ENCODE measurements at regions not wholly inside any gene's neighbourhood (a gene's known extent, or its start where the extent isn't known, plus 50 kb on each side); places are given as distances from the start of the nearest gene placed in this dataset.
A peak's percentile ranks its signal among the peaks of the same experiment; 100 is the strongest.

- DNase-seq, result no peak
These were observed 333.7 kb upstream of the PROK2 start for GRCh38 chr3:72118628-72119027.

GRCh38 chr3:72116226-72116625 is 331.3 kb upstream of the PROK2 start:
- no peak for DNase-seq

DNA sequence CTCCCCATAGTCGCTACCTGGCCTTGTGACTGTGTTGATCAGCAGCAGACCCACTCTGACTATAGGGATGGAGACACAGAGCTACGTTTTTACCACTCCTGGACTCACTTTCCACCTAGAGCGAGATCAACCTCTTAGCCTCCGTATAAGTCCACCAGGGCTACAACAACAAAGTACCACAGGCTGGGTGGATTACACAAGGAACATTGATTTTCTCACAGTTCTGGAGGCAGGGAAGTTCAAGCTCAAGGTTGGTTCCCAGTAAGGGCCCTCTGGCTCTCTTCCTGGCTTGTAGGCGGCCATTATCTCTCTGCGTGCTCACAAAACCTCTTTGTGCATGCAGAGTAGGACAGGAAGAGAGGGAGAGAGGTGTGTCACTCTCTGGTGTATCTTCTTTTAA is 330.4 kb upstream of the PROK2 start:
- DNase-seq, result no peak

DNA sequence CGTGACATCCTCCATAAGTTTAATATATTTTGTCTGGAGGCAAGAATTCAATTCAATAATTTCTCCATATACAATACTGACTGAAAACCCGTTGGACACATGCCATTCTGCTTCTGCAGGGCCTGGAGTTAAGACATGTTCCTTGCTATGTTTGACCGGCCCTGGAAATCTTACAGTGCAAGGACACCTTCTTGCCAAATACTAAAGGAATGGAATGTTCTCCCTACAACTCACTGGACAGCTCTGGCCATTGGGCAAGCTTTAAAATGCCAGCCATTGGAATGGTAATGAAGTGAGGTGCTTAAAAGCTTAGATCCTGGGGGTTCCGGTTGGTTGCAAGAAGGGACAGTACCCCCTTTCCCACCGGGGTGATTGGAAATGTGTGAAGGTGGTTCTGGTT is 329.8 kb upstream of the PROK2 start:
- no peak for DNase-seq

GRCh38 chr3:72113964-72114363 is 329.0 kb upstream of the PROK2 start:
- DNase-seq, result no peak

DNA sequence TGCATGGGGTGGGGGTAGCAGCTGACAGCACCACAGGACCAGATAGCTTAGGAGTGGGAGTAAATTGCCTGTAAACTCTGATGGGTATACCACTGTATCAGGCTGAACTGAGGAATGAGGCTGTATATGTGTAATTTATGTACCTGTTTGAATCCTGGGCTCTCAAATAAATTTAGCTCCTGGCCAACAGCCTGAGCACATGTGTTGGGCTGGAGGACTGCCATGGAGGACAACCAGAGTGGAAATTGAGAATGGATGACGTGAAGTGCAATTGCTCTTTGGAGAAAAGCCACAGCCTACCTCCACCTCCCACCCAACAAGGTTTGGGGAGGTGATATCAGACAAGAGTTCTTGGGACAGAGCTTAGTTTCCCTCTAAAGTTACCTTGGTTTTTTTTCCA is 328.6 kb upstream of the PROK2 start:
- no peak for DNase-seq

DNA sequence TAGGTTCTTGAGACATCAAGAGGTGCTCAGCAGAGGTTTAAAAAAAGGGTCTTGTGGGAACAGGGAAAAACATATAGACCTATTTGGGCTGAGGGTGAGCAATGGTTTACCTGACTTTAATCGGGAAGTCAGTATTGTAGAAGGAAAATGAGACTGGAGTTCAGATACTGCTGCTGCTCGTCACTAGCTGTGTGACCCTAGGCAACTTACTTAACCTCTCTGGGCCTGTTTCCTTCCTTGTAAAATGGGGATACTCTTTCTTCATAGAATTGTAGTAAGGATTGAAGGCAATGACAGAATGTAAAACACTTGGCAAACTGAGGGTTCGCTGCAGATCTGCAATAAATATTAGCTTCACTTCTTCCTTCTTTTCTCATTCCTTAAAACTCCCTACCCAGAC is 327.5 kb upstream of the PROK2 start:
- DNase-seq, result no peak

DNA sequence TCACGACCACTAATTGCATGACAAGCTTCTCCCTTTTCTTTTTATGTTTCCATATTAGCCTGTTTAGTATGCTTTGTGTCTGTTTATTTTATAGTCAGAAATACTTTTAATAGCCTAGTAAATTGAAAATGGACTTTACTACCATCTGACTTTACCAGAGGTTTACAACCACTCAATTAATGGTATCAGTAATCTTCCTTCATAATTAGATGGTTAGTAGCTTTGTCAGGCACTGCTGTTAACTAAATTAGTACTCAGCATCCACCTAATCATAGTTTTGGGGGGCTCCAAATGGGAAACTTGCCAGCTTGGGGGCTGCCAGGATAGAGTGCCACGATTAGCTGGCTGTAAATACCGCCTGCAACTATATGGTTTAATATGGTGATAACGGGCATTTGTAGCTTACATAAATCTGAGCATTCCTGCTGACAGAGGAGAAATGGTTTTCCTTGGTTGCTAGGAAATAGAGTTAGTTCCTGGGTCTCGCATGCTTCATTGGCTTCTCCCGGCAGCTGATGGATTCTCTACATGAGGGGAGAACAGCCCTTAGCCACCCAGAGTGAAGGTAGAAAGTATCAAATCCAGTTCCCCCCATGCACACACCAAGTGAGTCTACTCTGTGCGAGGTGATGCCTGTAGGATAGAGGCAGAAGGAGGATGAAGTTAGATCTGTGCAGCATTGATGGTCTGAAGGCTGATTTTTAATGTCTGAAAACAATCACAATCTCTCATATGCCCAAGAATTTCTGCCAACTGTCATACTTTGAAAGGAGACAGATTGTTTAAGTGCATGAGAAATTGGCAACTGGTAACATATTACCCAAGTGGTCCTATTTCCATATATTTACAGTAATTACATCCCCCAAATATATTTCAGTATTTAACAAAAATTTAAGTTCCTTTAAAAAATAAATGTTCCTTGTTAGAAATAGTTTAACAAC is 326.6 kb upstream of the PROK2 start:
- no peak for DNase-seq

- no peak for DNase-seq
These were observed 324.6 kb upstream of the PROK2 start for GRCh38 chr3:72109327-72110259.

DNA sequence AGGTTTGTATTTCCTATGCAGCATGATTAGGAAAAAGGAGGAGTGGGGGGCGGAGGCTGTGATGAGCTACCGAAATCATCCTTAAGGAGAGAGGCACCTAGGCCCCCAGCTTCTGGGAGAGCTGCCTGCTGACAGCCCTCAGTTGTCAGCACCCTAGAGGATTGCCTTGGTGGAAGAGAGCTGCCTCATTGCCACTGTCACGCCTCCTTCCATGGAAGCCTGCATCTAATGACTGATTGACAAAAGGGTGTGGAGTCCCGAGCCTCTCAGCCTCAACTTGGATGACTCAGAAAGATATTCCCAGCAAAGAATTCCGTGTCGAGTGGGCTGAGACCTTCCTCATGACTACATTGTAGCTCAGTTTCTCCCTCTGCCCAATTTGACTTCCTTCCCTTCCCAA is 320.4 kb upstream of the PROK2 start:
- no peak for DNase-seq

GRCh38 chr3:72102112-72102616 is 317.2 kb upstream of the PROK2 start:
- no peak for DNase-seq

GRCh38 chr3:72101494-72101893 is 316.5 kb upstream of the PROK2 start:
- DNase-seq, result no peak

DNA sequence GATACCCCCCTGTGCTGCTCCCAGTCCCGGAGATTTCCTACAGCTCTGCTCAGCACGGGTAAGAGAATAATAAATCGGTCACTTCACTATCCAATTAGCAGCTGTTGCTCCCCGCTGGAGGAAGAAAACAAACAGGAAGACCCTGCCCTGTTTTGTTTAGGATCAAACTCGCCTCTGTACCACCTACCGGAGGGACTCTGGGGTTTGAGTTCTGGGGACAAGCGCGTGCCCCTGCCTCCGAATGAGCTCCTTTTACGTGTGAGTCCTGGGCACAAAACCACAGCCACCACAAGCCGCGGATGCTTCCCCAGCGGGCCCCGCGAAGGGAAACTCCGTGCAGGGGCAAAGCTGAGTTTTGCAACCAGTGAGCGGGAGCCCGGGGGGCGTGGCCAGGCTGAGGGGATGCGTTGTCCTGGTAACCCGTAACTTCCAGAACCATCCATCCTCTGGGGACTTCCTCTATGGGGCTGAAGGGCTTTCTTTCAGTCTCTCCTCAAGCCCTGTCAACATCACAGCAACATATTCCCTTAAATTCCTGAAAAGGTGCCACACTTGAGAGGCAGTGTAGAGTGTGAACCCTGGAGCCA is 315.7 kb upstream of the PROK2 start:
- DNase-seq, result peak; percentile 93

- no peak for DNase-seq
These were observed 315.1 kb upstream of the PROK2 start for GRCh38 chr3:72100080-72100511.

GRCh38 chr3:72099326-72100079 is 314.6 kb upstream of the PROK2 start:
- DNase-seq, result no peak

DNA sequence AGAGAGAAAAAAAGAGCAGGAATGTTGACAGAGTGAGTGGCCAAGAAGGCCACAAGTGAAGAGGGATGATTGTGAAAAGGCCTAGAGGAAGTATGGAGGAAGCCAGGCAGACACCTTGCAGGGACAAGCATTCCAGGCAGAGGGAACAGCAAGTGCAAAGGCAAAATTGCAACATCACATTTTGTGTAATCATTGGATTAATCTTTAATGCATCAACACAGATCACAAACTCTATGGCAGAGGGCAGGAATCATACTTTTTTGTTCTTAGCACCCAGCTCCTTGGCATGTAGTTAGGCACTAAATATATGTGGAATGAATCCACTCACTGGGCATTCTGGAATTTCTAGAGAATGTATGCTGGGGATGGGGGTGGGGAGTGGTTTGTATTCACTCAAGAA is 312.1 kb upstream of the PROK2 start:
- no peak for DNase-seq

DNA sequence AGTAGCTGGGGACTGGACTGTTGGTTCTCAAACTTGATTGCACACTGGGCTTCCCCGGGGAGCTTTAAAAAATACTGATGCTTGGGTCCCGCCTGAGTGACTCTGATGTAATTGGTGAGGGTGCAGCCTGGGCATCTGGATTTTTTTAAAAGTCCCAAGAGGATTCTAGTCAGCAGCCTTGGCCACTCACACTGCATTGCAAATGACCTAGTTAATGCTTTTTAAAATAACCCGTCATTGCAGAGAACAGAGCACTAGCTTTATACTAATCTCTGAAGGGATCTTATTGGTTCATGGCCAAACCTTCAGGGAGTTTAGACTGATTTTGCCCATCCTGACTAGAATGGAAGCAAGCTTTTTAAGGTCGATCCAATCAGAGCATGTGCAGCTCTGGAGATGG is 310.6 kb upstream of the PROK2 start:
- no peak for DNase-seq

DNA sequence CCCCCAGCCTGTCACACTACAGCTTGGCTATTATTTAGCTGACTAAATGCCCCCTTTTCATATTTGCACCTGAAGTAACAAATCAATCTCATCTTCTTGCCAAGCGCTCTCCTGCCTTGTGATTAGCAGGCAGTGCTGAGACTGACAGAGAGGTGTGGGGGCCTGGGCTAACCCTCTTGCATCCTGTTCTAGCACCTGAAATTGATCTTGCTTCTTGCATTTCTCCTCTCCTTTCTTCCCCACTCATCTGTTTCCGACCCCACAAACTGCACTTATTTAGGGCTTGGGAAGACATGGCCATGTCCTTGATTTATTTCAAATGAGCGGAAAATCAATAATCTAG is 309.0 kb upstream of the PROK2 start:
- no peak for DNase-seq

GRCh38 chr3:72093270-72093991 is 308.5 kb upstream of the PROK2 start:
- DNase-seq, result no peak

- DNase-seq, result no peak
These were observed 307.8 kb upstream of the PROK2 start for GRCh38 chr3:72092778-72093177.

DNA sequence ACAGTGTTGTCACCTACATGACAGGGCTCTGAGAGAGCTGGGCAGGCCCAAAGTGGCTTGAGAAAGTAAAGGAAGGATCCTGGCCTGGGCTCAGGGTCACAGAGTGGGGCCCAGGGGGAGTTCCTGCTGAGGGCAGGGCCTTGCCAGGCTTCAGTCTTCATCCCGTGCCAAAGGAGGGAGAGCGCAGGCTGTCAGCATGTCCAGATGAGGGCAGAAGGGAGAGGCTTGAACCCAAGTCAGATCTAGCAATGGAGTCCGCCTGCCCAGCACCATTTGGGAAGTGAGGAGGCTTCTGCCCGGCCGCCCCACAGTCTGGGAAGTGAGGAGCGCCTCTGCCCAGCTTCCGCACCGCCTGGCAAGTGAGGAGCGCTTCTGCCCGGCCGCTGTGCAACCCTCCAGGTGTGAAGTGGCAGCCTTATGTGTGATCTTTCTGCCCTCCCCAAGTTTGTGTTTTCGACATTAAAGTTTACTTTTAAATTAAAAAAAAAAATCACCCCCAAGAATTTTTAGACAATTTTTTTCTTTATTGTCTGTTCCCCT is 303.6 kb upstream of the PROK2 start:
- no peak for DNase-seq

- DNase-seq, result no peak
These were observed 302.5 kb upstream of the PROK2 start for GRCh38 chr3:72087420-72087819.
